HL-60 (cell line): ENCODE measurements at regions not wholly inside any gene's neighbourhood (a gene's known extent, or its start where the extent isn't known, plus 50 kb on each side); places are given as distances from the start of the nearest gene placed in this dataset.

Experiments used
- DNase-seq, 2 experiments: peaks; one replicate each; pipeline ENCODE4 v3.0.0-alpha.2; 2010 to 2020; ENCODE audit warnings: low read depth in 1 of 2, low spot score in 1 of 2
- H3K27ac ChIP-seq: fragments of 250-450 bp; sonication (Bioruptor Pico); replicated peaks from 2 replicates; pipeline ENCODE4 v1.5.1; 2020; ENCODE audit warnings: mild to moderate bottlenecking, moderate library complexity
- H3K27me3 ChIP-seq: fragments of 250-450 bp; sonication (Bioruptor Pico); 2 replicates; pipeline ENCODE4 v1.5.1; 2021; ENCODE audit warnings: mild to moderate bottlenecking, moderate library complexity; ENCODE audit not compliant: insufficient read depth, poor library complexity, severe bottlenecking
- H3K4me3 ChIP-seq: replicated peaks from 2 replicates; pipeline ENCODE4 v1.5.1; 2011; ENCODE audit warnings: mild to moderate bottlenecking, control low read depth, low read length; ENCODE audit not compliant: insufficient read depth
- GABPA ChIP-seq: IDR thresholded peaks from 2 replicates; pipeline ENCODE4 v1.6.1; 2012; ENCODE audit warnings: low read depth
- POLR2AphosphoS5 ChIP-seq: IDR thresholded peaks from 2 replicates; pipeline ENCODE4 v1.6.1; 2012; ENCODE audit warnings: low read depth
- SPI1 ChIP-seq: IDR thresholded peaks from 2 replicates; pipeline ENCODE4 v1.6.1; 2012; ENCODE audit warnings: low read depth, mild to moderate bottlenecking, borderline replicate concordance
- TF ChIP-seq, protein P1 (sequence below): IDR thresholded peaks from 2 replicates; pipeline ENCODE4 v1.6.1; 2012; ENCODE audit warnings: low read depth; ENCODE audit not compliant: insufficient replicate concordance
- TF ChIP-seq, protein P2 (sequence below): IDR thresholded peaks from one replicate; pipeline ENCODE4 v1.5.1; 2011; ENCODE audit warnings: low read length, control low read depth, inconsistent platforms; ENCODE audit not compliant: insufficient read depth

DNA sequence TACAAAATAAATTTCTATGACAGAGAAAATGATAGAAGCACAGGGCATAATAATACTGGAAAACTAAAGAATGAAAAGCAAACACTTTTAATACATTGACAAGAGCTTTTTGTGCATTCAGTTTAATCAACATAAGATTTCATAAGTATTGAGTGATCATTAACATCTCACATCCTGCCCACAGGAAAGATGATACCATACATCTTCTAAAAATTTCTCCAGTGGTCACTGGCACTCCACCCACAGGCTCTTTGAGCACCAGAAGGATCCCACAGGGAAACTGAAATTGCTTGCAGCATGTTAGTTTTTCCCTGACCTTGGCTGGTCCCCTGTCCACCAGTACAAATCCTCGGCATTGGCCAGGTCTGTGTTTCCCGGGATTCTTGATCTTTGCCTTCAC lies 186.0 kb downstream of the CEMIP2 start:
- Histone ChIP-seq H3K27me3 (no peaks in the 10 kb centered on the region), H3K4me3 (no peak overlapping the region), H3K27ac (no peak overlapping the region)
- DNase-seq, result no peak
- no peak for TF ChIP-seq SPI1
- TF ChIP-seq, protein P1, sequence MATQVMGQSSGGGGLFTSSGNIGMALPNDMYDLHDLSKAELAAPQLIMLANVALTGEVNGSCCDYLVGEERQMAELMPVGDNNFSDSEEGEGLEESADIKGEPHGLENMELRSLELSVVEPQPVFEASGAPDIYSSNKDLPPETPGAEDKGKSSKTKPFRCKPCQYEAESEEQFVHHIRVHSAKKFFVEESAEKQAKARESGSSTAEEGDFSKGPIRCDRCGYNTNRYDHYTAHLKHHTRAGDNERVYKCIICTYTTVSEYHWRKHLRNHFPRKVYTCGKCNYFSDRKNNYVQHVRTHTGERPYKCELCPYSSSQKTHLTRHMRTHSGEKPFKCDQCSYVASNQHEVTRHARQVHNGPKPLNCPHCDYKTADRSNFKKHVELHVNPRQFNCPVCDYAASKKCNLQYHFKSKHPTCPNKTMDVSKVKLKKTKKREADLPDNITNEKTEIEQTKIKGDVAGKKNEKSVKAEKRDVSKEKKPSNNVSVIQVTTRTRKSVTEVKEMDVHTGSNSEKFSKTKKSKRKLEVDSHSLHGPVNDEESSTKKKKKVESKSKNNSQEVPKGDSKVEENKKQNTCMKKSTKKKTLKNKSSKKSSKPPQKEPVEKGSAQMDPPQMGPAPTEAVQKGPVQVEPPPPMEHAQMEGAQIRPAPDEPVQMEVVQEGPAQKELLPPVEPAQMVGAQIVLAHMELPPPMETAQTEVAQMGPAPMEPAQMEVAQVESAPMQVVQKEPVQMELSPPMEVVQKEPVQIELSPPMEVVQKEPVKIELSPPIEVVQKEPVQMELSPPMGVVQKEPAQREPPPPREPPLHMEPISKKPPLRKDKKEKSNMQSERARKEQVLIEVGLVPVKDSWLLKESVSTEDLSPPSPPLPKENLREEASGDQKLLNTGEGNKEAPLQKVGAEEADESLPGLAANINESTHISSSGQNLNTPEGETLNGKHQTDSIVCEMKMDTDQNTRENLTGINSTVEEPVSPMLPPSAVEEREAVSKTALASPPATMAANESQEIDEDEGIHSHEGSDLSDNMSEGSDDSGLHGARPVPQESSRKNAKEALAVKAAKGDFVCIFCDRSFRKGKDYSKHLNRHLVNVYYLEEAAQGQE, result no peak
- TF ChIP-seq, protein P2, sequence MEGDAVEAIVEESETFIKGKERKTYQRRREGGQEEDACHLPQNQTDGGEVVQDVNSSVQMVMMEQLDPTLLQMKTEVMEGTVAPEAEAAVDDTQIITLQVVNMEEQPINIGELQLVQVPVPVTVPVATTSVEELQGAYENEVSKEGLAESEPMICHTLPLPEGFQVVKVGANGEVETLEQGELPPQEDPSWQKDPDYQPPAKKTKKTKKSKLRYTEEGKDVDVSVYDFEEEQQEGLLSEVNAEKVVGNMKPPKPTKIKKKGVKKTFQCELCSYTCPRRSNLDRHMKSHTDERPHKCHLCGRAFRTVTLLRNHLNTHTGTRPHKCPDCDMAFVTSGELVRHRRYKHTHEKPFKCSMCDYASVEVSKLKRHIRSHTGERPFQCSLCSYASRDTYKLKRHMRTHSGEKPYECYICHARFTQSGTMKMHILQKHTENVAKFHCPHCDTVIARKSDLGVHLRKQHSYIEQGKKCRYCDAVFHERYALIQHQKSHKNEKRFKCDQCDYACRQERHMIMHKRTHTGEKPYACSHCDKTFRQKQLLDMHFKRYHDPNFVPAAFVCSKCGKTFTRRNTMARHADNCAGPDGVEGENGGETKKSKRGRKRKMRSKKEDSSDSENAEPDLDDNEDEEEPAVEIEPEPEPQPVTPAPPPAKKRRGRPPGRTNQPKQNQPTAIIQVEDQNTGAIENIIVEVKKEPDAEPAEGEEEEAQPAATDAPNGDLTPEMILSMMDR, result no peak
- no peak for TF ChIP-seq POLR2AphosphoS5
- TF ChIP-seq GABPA, result no peak

DNA sequence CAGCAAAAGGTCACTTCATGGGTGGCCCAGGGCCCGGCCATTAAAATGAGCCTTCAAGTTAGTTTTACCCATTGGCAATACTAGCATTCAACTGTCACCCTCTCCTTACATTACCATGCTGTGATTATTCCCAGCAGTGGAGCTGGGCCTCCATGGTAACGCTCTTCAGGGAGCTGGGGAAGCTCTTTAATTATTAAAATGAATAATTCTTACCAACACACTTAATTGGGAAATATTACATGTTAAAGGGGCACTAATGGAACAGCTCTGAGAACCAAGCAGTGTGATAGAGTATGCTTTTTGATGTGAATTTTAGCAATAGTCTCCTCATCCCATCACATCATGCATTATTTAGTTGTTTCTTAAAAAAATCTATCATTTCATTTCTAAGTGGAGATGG lies 187.2 kb downstream of the CEMIP2 start:
- H3K27me3 ChIP-seq, result no peaks in the 10 kb centered on the region
- TF ChIP-seq, protein P1, result no peak
- TF ChIP-seq POLR2AphosphoS5 (no peak), GABPA (no peak), SPI1 (no peak)
- TF ChIP-seq, protein P2, result no peak
- H3K27ac ChIP-seq, result no peak overlapping the region
- no peak for DNase-seq
- H3K4me3 ChIP-seq, result no peak overlapping the region

DNA sequence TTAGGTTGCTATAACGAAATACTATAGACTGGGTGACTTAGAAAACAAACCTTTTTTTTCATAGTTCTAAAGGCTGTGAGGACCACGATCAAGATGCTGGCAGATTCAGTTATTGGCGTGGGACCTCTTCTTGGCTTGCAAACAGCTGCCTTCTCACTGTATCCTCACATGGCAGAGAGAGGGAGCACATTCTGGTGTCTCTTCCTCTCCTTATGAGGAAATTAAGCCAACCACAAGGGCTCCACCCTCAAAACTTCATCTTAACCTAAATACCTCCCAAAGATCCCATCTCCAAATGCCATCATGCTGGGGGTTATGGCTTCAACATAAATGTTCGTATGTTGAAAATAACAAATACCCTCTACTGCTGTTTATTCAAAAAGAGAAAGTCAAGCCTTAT lies 197.1 kb downstream of the CEMIP2 start:
- DNase-seq, result no peak
- Histone ChIP-seq H3K27ac (no peak overlapping the region), H3K4me3 (no peak overlapping the region), H3K27me3 (peaks cover 4% of the 10 kb centered on the region)
- TF ChIP-seq, protein P2, result no peak
- TF ChIP-seq, protein P1, result no peak
